GM12878 (cell line): ENCODE measurements at regions not wholly inside any gene's neighbourhood (a gene's known extent, or its start where the extent isn't known, plus 50 kb on each side); places are given as distances from the start of the nearest gene placed in this dataset.

Experiments used
- ATAC-seq: fragments of 200-7000 bp; cut with Tn5 transposase; 3 replicates; pipeline ENCODE4 v1.9.1; 2020; ENCODE audit warnings: mild to moderate bottlenecking, moderate library complexity
- BruUV-seq: library from RNA; stranded (reverse); fragments of 400-500 nt; replicated peaks from 2 replicates; lab custom pipeline; 2021; lab: Mats Ljungman, UMichigan
- CTCF ChIA-PET: fragments of 300-600 bp; sonication (Branson Sonifier 250); formaldehyde crosslinking; extraction: SDS; loops from one replicate; lab custom pipeline; 2021; ENCODE audit warnings: inconsistent platforms; lab: Yijun Ruan, JAX
- POLR2A ChIA-PET: fragments of 350-600 bp; formaldehyde crosslinking; extraction: SDS; loops from one replicate; lab custom pipeline; 2021; ENCODE audit warnings: inconsistent platforms; lab: Charles Lee
- RAD21 ChIA-PET: fragments of 300-600 bp; sonication (Branson Sonifier 250); formaldehyde crosslinking; loops from one replicate; lab custom pipeline; 2023; ENCODE audit warnings: antibody characterized with exemption; ENCODE audit not compliant: unreplicated experiment; lab: Charles Lee
- SMC1A ChIA-PET: fragments of 300-600 bp; sonication (Branson Sonifier 250); formaldehyde crosslinking; loops from one replicate; lab custom pipeline; 2023; ENCODE audit not compliant: unreplicated experiment, uncharacterized antibody; lab: Charles Lee
- DNase-seq: peaks from one replicate; pipeline ENCODE4 v3.0.0-alpha.2; 2011; ENCODE audit warnings: low read depth, low spot score
- FAIRE-seq: peaks from 3 replicates; lab custom pipeline; 2011; peaks lifted over from hg19 to GRCh38; lab: Jason Lieb, UNC
- H2AFZ ChIP-seq: 2 replicates; pipeline ENCODE4 v1.6.0; 2011; ENCODE audit warnings: low read depth, low read length, control low read depth; ENCODE audit not compliant: control insufficient read depth
- H3K27ac ChIP-seq: 2 replicates; pipeline ENCODE4 v1.5.1; 2011; ENCODE audit warnings: control low read depth; ENCODE audit not compliant: control insufficient read depth, insufficient read depth
- H3K27me3 ChIP-seq, 2 experiments: replicated peaks in 1 of 2; 2 replicates each; pipeline versions ENCODE4 v1.6.0 to v1.6.1; 2011; ENCODE audit warnings: low read length in 1 of 2; ENCODE audit not compliant: control insufficient read depth in 2 of 2, insufficient read depth in 2 of 2
- H3K36me3 ChIP-seq, 2 experiments: 2 replicates each; pipeline ENCODE4 v1.5.1; 2011; ENCODE audit warnings: low read length in 1 of 2; ENCODE audit not compliant: control insufficient read depth in 2 of 2, insufficient read depth in 2 of 2
- H3K4me1 ChIP-seq: 2 replicates; pipeline ENCODE4 v1.6.1; 2011; ENCODE audit warnings: mild to moderate bottlenecking, low read length, moderate library complexity, mixed read lengths; ENCODE audit not compliant: control insufficient read depth, insufficient read depth
- H3K4me2 ChIP-seq: 2 replicates; pipeline ENCODE4 v1.6.0; 2011; ENCODE audit warnings: control low read depth; ENCODE audit not compliant: control insufficient read depth, insufficient read depth
- H3K4me3 ChIP-seq: fragments of 200-600 bp; sonication (generic); 2 replicates; pipeline ENCODE4 v1.5.1; 2016
- H3K79me2 ChIP-seq: 2 replicates; pipeline ENCODE4 v1.6.0; 2011; ENCODE audit warnings: low read length; ENCODE audit not compliant: control insufficient read depth, insufficient read depth
- H3K9ac ChIP-seq: 2 replicates; pipeline ENCODE4 v1.8.0; 2011; ENCODE audit warnings: low read length, control low read depth, mixed read lengths; ENCODE audit not compliant: control insufficient read depth, insufficient read depth
- H3K9me3 ChIP-seq: replicated peaks from 3 replicates; pipeline ENCODE4 v1.5.1; 2011; ENCODE audit warnings: mild to moderate bottlenecking, low read length; ENCODE audit not compliant: control insufficient read depth, insufficient read depth
- H4K20me1 ChIP-seq: 2 replicates; pipeline ENCODE4 v1.6.0; 2011; ENCODE audit not compliant: control insufficient read depth, insufficient read depth
- GATAD2B ChIP-seq: fragments of 450-650 bp; conservative IDR thresholded peaks from 2 replicates; pipeline ENCODE4 v1.6.1; 2017; ENCODE audit warnings: low read depth, mild to moderate bottlenecking, moderate library complexity
- MYC ChIP-seq: IDR thresholded peaks from 2 replicates; pipeline ENCODE4 v1.6.1; 2011; ENCODE audit warnings: mild to moderate bottlenecking, low read length, moderate library complexity, inconsistent platforms; ENCODE audit not compliant: insufficient read depth, insufficient replicate concordance, insufficient read length, severe bottlenecking
- NR2C2 ChIP-seq: IDR thresholded peaks from 2 replicates; pipeline ENCODE4 v1.6.1; 2011; ENCODE audit warnings: borderline replicate concordance, low read depth; ENCODE audit not compliant: control insufficient read depth, insufficient read length
- NR2F1 ChIP-seq: fragments of 450-650 bp; conservative IDR thresholded peaks from 2 replicates; pipeline ENCODE4 v1.6.1; 2017; ENCODE audit warnings: mild to moderate bottlenecking
- SMC3 ChIP-seq: IDR thresholded peaks from 2 replicates; pipeline ENCODE4 v1.6.1; 2011; ENCODE audit warnings: low read length, improper control_type of control experiment, borderline replicate concordance
- ZNF207 ChIP-seq: fragments of 450-650 bp; IDR thresholded peaks from 2 replicates; pipeline ENCODE4 v1.6.1; 2014; ENCODE audit warnings: antibody characterized with exemption, mild to moderate bottlenecking, borderline replicate concordance
- WGBS: methylation state at CpG from one replicate; pipeline ENCODE4 v1.1.6; 2016; ENCODE audit warnings: low lambda C conversion rate; ENCODE audit not compliant: insufficient replicate concordance, insufficient coverage; ENCODE audit errors: missing lambda C conversion rate; 5-methylcytosine and 5-hydroxymethylcytosine counted together
- in situ Hi-C: fragments of 300-500 bp; cut with MboI; formaldehyde crosslinking; loops from 9 replicates; pipeline ENCODE4 v1.14.3; 2018; ENCODE audit warnings: mixed read lengths
- intact Hi-C: fragments of 100-400 bp; cut with micrococcal nuclease; formaldehyde crosslinking; loops from one replicate; pipeline ENCODE4 v1.14.2; 2022; ENCODE audit not compliant: unreplicated experiment
- TF ChIP-seq, protein P1 (sequence below): fragments of 450-650 bp; conservative IDR thresholded peaks from 2 replicates; pipeline ENCODE4 v1.6.1; 2017; ENCODE audit warnings: mild to moderate bottlenecking, moderate library complexity

DNA sequence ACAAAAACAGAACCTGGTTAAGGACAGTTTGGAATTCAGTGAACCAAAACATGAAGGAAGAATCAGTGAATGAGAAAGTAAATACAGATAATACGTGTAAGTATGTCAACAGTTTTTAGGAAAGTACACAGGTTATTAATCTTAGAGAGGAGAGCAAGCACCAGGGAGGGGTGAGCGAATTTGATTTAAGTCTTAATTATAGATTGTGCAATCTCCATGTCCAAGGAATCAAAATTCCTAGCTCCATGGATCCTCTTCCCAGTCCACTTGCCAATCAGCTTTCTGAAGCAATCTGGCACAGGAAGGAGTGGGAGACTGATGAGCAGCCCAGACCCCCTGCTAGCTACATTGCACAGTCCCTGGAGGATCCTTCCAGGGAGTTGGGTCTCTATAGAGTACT lies 346.4 kb downstream of the SETD4 start:
- Histone ChIP-seq H3K4me2 (no peak overlapping the region), H2AFZ (no peak overlapping the region), H3K27ac (no peak overlapping the region), H3K9ac (no peak overlapping the region), H3K4me1 (no peaks in the 10 kb centered on the region), H3K9me3 (no peaks in the 10 kb centered on the region), H3K4me3 (no peak overlapping the region), H3K79me2 (no peaks in the 10 kb centered on the region), H3K27me3 (no peaks in the 10 kb centered on the region; a peak in 1 of 4 replicates), H4K20me1 (no peaks in the 10 kb centered on the region), H3K36me3 (no peaks in the 10 kb centered on the region)
- no peak for DNase-seq
- in situ Hi-C loops, result no loop called here
- FAIRE-seq, result no peak
- WGBS, result 0% methylated on average over 2 of the region's 2 CpGs
- no peak for TF ChIP-seq SMC3
- TF ChIP-seq NR2F1, result no peak
- TF ChIP-seq NR2C2, result no peak
- no peak for TF ChIP-seq GATAD2B
- TF ChIP-seq ZNF207, result no peak
- no peak for TF ChIP-seq MYC
- TF ChIP-seq, protein P1, sequence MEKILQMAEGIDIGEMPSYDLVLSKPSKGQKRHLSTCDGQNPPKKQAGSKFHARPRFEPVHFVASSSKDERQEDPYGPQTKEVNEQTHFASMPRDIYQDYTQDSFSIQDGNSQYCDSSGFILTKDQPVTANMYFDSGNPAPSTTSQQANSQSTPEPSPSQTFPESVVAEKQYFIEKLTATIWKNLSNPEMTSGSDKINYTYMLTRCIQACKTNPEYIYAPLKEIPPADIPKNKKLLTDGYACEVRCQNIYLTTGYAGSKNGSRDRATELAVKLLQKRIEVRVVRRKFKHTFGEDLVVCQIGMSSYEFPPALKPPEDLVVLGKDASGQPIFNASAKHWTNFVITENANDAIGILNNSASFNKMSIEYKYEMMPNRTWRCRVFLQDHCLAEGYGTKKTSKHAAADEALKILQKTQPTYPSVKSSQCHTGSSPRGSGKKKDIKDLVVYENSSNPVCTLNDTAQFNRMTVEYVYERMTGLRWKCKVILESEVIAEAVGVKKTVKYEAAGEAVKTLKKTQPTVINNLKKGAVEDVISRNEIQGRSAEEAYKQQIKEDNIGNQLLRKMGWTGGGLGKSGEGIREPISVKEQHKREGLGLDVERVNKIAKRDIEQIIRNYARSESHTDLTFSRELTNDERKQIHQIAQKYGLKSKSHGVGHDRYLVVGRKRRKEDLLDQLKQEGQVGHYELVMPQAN, result no peak
- ChIA-PET POLR2A (no interaction called here), SMC1A (no interaction called here), RAD21 (no interaction called here), CTCF (no interaction called here)
- intact Hi-C loops, result no loop called here
- no peak for ATAC-seq
- BruUV-seq, result no TSS peak
